ENCODE measurements at regions not wholly inside any gene's neighbourhood (a gene's known extent, or its start where the extent isn't known, plus 50 kb on each side); places are given as distances from the start of the nearest gene placed in this dataset.

DNA sequence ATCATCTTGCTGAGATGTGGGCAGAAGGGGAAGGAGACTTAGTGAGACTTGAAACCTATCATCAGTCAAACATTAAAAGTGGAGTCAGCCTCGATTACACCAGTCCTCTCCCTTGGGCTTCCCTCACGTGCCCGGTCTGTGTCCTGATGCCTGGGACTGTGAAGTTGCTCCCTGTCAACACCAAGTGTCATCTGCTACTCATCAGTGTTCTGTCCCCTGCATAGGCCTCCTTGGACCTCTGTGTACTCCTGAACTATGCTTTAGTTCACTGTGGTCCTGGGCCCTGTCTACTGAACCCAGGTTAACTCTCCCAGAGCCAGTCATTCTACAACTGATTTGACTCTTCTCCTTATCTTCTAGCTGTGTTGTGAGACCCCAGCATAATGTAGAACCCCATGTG lies 506.3 kb downstream of the TYW1 start:
- H3K27ac ChIP-seq (ENCODE audit: low read depth, low read length, poor library complexity, severe bottlenecking) = no peak overlapping the region
- BruUV-seq (replicated peaks) = no TSS peak

DNA sequence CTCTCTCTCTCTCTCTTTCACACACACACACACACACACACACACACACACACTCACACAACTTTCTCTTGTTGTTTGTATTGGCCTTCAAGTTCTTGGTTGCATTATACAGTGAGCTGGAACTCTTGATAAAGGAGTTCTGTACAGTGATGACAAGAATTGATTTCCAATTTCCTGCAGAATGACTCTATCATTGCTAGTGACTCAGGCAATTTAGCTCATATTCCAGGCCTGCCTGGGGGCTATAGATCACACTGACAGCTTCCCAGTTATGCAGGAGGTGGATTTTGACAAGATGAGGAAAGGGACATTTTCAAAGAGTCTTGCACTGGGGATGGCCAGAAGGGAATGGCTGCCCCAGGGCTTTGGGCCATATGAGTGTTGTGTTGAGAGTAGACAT lies 508.8 kb downstream of the TYW1 start:
- no peak for TF ChIP-seq EZH2 (IDR thresholded peaks at IDR 0.05; ENCODE audit: borderline replicate concordance, low read depth, low read length, poor library complexity, severe bottlenecking)
- TF ChIP-seq, protein P1, sequence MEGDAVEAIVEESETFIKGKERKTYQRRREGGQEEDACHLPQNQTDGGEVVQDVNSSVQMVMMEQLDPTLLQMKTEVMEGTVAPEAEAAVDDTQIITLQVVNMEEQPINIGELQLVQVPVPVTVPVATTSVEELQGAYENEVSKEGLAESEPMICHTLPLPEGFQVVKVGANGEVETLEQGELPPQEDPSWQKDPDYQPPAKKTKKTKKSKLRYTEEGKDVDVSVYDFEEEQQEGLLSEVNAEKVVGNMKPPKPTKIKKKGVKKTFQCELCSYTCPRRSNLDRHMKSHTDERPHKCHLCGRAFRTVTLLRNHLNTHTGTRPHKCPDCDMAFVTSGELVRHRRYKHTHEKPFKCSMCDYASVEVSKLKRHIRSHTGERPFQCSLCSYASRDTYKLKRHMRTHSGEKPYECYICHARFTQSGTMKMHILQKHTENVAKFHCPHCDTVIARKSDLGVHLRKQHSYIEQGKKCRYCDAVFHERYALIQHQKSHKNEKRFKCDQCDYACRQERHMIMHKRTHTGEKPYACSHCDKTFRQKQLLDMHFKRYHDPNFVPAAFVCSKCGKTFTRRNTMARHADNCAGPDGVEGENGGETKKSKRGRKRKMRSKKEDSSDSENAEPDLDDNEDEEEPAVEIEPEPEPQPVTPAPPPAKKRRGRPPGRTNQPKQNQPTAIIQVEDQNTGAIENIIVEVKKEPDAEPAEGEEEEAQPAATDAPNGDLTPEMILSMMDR (conservative IDR thresholded peaks at IDR 0.05; ENCODE audit: low read depth, low read length) = no peak
- H3K4me3 ChIP-seq (ENCODE audit: low read depth, low read length, poor library complexity, severe bottlenecking) = no peak overlapping the region
- no peaks in the 10 kb centered on the region for H3K4me1 ChIP-seq (ENCODE audit: insufficient read depth, low read length, poor library complexity, severe bottlenecking)
- POLR2A ChIA-PET (ENCODE audit: low non-redundant PET) = no interaction called here
- no peak for DNase-seq (ENCODE audit: low spot score)
- no peaks in the 10 kb centered on the region for H3K36me3 ChIP-seq (ENCODE audit: insufficient read depth, low read length, poor library complexity, severe bottlenecking)
- H3K27me3 ChIP-seq (replicated peaks; ENCODE audit: insufficient read depth, low read depth, low read length, poor library complexity) = no peaks in the 10 kb centered on the region
- no peaks in the 10 kb centered on the region for H3K9me3 ChIP-seq (ENCODE audit: low read depth, low read length, poor library complexity, severe bottlenecking)
- BruUV-seq (replicated peaks) = no TSS peak
- CTCF ChIA-PET = no interaction called here
- no peak overlapping the region for H3K27ac ChIP-seq (ENCODE audit: low read depth, low read length, poor library complexity, severe bottlenecking)
- intact Hi-C loops (cut with micrococcal nuclease; ENCODE audit: unreplicated experiment) = no loop called here

More for the DNA sequence above, 506.3 kb downstream of the TYW1 start:
- POLR2A ChIA-PET (ENCODE audit: low non-redundant PET) = no interaction called here
- no peaks in the 10 kb centered on the region for H3K27me3 ChIP-seq (replicated peaks; ENCODE audit: insufficient read depth, low read depth, low read length, poor library complexity)
- DNase-seq (ENCODE audit: low spot score) = no peak
- no peaks in the 10 kb centered on the region for H3K4me1 ChIP-seq (ENCODE audit: insufficient read depth, low read length, poor library complexity, severe bottlenecking)
- CTCF ChIA-PET = no interaction called here
- H3K9me3 ChIP-seq (ENCODE audit: low read depth, low read length, poor library complexity, severe bottlenecking) = no peaks in the 10 kb centered on the region
- intact Hi-C loops (cut with micrococcal nuclease; ENCODE audit: unreplicated experiment) = no loop called here
- TF ChIP-seq EZH2 (IDR thresholded peaks at IDR 0.05; ENCODE audit: borderline replicate concordance, low read depth, low read length, poor library complexity, severe bottlenecking) = no peak
- TF ChIP-seq, protein P1 (conservative IDR thresholded peaks at IDR 0.05; ENCODE audit: low read depth, low read length) = no peak
- H3K36me3 ChIP-seq (ENCODE audit: insufficient read depth, low read length, poor library complexity, severe bottlenecking) = no peaks in the 10 kb centered on the region
- H3K4me3 ChIP-seq (ENCODE audit: low read depth, low read length, poor library complexity, severe bottlenecking) = no peak overlapping the region

DNA sequence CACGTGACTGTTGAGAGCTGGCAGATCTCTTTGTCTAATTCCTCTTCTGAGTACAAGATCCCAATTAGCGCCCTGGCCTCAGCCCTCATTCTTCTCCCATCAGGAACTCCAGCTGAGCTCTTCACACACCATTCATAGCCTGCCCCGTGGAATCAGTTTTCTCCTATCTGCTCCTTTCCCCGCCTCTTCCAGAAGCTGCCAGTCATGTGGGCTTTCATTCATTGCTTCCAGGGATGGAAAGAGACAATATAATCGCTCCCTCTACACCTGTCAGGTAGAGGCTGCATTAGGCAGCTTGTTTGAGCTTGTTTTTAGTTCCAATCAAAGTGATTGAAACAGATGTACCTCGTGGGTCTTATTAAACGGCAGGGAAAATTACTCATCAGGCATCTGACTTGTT lies 515.8 kb downstream of the TYW1 start:
- no TSS peak for BruUV-seq (replicated peaks)
- TF ChIP-seq, protein P1 (conservative IDR thresholded peaks at IDR 0.05; ENCODE audit: low read depth, low read length) = no peak
- TF ChIP-seq EZH2 (IDR thresholded peaks at IDR 0.05; ENCODE audit: borderline replicate concordance, low read depth, low read length, poor library complexity, severe bottlenecking) = no peak
- no peaks in the 10 kb centered on the region for H3K36me3 ChIP-seq (ENCODE audit: insufficient read depth, low read length, poor library complexity, severe bottlenecking)
- ChIA-PET CTCF (no interaction called here), POLR2A (ENCODE audit: low non-redundant PET) (no interaction called here)
- intact Hi-C loops (cut with micrococcal nuclease; ENCODE audit: unreplicated experiment) = no loop called here
- no peaks in the 10 kb centered on the region for H3K27me3 ChIP-seq (replicated peaks; ENCODE audit: insufficient read depth, low read depth, low read length, poor library complexity)
- no peak for DNase-seq (ENCODE audit: low spot score)
- H3K4me3 ChIP-seq (ENCODE audit: low read depth, low read length, poor library complexity, severe bottlenecking) = no peak overlapping the region
- no peak overlapping the region for H3K27ac ChIP-seq (ENCODE audit: low read depth, low read length, poor library complexity, severe bottlenecking)
- no peaks in the 10 kb centered on the region for H3K9me3 ChIP-seq (ENCODE audit: low read depth, low read length, poor library complexity, severe bottlenecking)
- no peaks in the 10 kb centered on the region for H3K4me1 ChIP-seq (ENCODE audit: insufficient read depth, low read length, poor library complexity, severe bottlenecking)

Data from A673 (cell line).